ENCODE measurements at regions not wholly inside any gene's neighbourhood (a gene's known extent, or its start where the extent isn't known, plus 50 kb on each side); places are given as distances from the start of the nearest gene placed in this dataset.

DNA sequence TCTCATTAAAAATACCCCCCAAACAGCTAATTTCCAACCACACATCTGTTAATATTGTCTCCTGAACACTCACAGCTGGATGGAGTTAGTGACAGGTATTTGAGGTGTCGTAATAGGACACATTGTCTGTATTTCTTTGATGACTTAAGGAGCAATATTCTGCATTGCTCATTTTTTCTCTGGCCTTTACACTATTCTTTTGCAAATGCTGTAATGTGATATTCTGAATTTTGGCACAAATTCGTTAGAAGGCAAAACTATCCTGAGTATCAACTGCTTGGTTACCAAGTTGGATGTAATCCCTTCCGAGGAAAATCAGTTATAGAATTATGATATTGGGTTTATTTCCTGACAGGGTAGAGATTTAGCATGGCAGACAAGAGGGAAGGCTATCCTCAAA is 1030.2 kb downstream of the MCTP2 start:
- Histone ChIP-seq H3K79me2 (ENCODE audit: control insufficient read depth, insufficient read depth, low read length) (no peaks in the 10 kb centered on the region), H3K27ac (ENCODE audit: low read depth, low read length) (no peak overlapping the region), H3K27me3 (ENCODE audit: insufficient read depth, low read length, poor library complexity) (no peaks in the 10 kb centered on the region), H3K9ac (ENCODE audit: low read length) (no peak overlapping the region), H3K4me3 (ENCODE audit: low read length) (no peak overlapping the region), H3K56ac (ENCODE audit: low read length) (no peak overlapping the region), H3K4ac (ENCODE audit: low read depth, low read length) (no peak overlapping the region), H3K4me2 (ENCODE audit: low read length) (no peak overlapping the region), H3K79me1 (ENCODE audit: low read length) (no peaks in the 10 kb centered on the region), H2BK120ac (ENCODE audit: low read depth, low read length) (no peak overlapping the region), H2BK15ac (replicated peaks; ENCODE audit: low read depth) (peak overlapping the region; percentile 19), H3K18ac (ENCODE audit: low read length) (peak overlapping the region; percentile 8), H2BK5ac (ENCODE audit: low read length) (no peak overlapping the region), H3K23ac (ENCODE audit: low read length) (no peak overlapping the region), H3K4me1 (ENCODE audit: control insufficient read depth, low read depth, low read length) (peaks cover 7% of the 10 kb centered on the region), H3K36me3 (ENCODE audit: control insufficient read depth, insufficient read depth, low read length) (no peaks in the 10 kb centered on the region), H2AK5ac (ENCODE audit: low read length) (no peak overlapping the region), H4K8ac (ENCODE audit: low read depth, low read length) (no peak overlapping the region), H4K5ac (ENCODE audit: low read length) (no peak overlapping the region)
- DNase-seq, result no peak
- WGBS (ENCODE audit: extremely low coverage, insufficient coverage, low lambda C conversion rate), result no CpG with 5 or more reads among the region's 3 CpGs

DNA sequence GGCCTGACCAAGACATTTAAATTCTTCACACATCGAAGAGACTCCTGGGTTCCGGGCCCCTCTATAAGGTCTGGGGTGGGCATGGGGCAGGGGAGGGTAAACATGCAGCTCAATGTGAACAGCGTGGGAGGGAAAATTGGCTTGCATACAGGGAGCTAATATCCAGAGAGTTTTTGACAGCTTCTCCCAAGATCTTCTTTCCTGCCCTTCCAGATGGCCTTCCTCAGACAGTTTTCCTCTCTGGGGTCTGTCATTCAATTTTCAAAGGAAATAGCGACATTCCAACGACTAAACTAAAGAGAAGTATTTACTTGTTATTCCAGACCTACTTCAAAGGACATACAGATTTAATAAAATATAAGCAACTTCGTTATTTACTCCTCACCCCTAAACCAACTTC is 1030.6 kb downstream of the MCTP2 start:
- Histone ChIP-seq H4K8ac (ENCODE audit: low read depth, low read length) (no peak overlapping the region), H3K4me3 (ENCODE audit: low read length) (no peak overlapping the region), H3K56ac (ENCODE audit: low read length) (no peak overlapping the region), H2BK15ac (replicated peaks; ENCODE audit: low read depth) (no peak overlapping the region), H3K23ac (ENCODE audit: low read length) (no peak overlapping the region), H3K79me1 (ENCODE audit: low read length) (no peaks in the 10 kb centered on the region), H3K9ac (ENCODE audit: low read length) (no peak overlapping the region), H3K79me2 (ENCODE audit: control insufficient read depth, insufficient read depth, low read length) (no peaks in the 10 kb centered on the region), H3K36me3 (ENCODE audit: control insufficient read depth, insufficient read depth, low read length) (no peaks in the 10 kb centered on the region), H4K5ac (ENCODE audit: low read length) (no peak overlapping the region), H2BK120ac (ENCODE audit: low read depth, low read length) (no peak overlapping the region), H3K27me3 (ENCODE audit: insufficient read depth, low read length, poor library complexity) (no peaks in the 10 kb centered on the region), H2AK5ac (ENCODE audit: low read length) (no peak overlapping the region), H3K4ac (ENCODE audit: low read depth, low read length) (no peak overlapping the region), H3K18ac (ENCODE audit: low read length) (peak overlapping the region; percentile 8), H2BK5ac (ENCODE audit: low read length) (no peak overlapping the region), H3K4me2 (ENCODE audit: low read length) (no peak overlapping the region), H3K4me1 (ENCODE audit: control insufficient read depth, low read depth, low read length) (peaks cover 7% of the 10 kb centered on the region), H3K27ac (ENCODE audit: low read depth, low read length) (no peak overlapping the region)
- no peak for DNase-seq
- no CpG with 5 or more reads among the region's 6 CpGs for WGBS (ENCODE audit: extremely low coverage, insufficient coverage, low lambda C conversion rate)

DNA sequence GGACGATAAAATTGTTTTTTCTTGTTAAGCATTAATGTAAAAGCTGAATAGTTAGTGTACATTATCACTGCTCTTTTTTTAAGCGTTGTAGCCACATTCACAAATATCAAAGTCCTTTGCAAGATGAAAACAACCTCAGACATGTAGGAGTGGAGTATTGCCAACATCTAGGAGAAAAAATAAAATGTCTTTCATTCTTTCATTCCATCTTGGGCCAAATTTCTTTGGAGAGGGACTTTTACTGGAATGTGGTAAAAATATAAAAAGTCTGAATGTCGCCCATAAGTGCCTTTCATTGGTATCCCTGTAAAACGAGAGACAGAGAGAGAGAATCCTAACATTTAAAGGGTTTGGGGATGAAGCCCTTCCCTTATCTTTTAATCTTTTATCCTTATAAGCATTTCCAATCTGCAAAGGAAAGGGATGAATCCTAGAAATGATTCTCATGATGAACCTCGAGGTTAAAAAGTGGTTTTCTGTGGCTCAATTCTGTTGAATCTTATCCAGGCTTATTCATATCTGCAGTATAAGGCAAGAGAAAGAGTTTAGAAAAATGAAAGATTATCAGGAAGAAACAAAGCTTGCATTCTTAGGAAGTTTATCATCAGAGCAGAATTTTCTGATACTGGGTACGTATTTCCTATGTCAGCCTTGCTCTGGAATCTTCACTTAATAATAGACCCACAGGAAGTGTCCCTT is 1031.7 kb downstream of the MCTP2 start:
- Histone ChIP-seq H3K79me2 (ENCODE audit: control insufficient read depth, insufficient read depth, low read length) (no peaks in the 10 kb centered on the region), H2BK15ac (replicated peaks; ENCODE audit: low read depth) (no peak overlapping the region), H3K23ac (ENCODE audit: low read length) (no peak overlapping the region), H4K8ac (ENCODE audit: low read depth, low read length) (no peak overlapping the region), H3K56ac (ENCODE audit: low read length) (no peak overlapping the region), H3K36me3 (ENCODE audit: control insufficient read depth, insufficient read depth, low read length) (no peaks in the 10 kb centered on the region), H2AK5ac (ENCODE audit: low read length) (no peak overlapping the region), H2BK120ac (ENCODE audit: low read depth, low read length) (no peak overlapping the region), H3K18ac (ENCODE audit: low read length) (no peak overlapping the region), H3K4ac (ENCODE audit: low read depth, low read length) (no peak overlapping the region), H3K4me1 (ENCODE audit: control insufficient read depth, low read depth, low read length) (peaks cover 7% of the 10 kb centered on the region), H2BK5ac (ENCODE audit: low read length) (no peak overlapping the region), H3K27me3 (ENCODE audit: insufficient read depth, low read length, poor library complexity) (no peaks in the 10 kb centered on the region), H3K9ac (ENCODE audit: low read length) (no peak overlapping the region), H3K4me2 (ENCODE audit: low read length) (no peak overlapping the region), H3K79me1 (ENCODE audit: low read length) (no peaks in the 10 kb centered on the region), H3K27ac (ENCODE audit: low read depth, low read length) (no peak overlapping the region), H3K4me3 (ENCODE audit: low read length) (no peak overlapping the region), H4K5ac (ENCODE audit: low read length) (no peak overlapping the region)
- WGBS (ENCODE audit: extremely low coverage, insufficient coverage, low lambda C conversion rate), result no CpG with 5 or more reads among the region's 6 CpGs
- DNase-seq, result no peak

DNA sequence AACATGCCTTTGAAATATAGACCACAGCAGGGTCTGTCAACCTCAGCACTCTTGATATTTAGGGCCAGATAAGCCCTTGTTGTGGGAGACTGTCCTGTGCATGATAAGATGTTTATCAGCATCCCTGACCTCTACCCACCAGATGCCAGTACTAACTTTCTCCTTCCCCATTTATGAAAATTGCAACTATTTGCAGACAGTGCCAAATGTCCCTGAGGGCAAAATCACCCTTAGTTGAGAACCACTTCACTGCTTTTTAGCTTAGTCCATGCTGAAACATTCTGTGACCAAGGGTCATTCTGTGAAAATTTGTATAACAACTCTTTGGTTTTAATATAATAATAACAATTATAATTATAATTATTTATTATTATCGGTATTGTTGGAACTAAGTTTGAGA is 1032.4 kb downstream of the MCTP2 start:
- Histone ChIP-seq H2AK5ac (ENCODE audit: low read length) (no peak overlapping the region), H3K79me2 (ENCODE audit: control insufficient read depth, insufficient read depth, low read length) (no peaks in the 10 kb centered on the region), H4K5ac (ENCODE audit: low read length) (no peak overlapping the region), H3K36me3 (ENCODE audit: control insufficient read depth, insufficient read depth, low read length) (no peaks in the 10 kb centered on the region), H3K4ac (ENCODE audit: low read depth, low read length) (no peak overlapping the region), H3K4me3 (ENCODE audit: low read length) (no peak overlapping the region), H3K27me3 (ENCODE audit: insufficient read depth, low read length, poor library complexity) (no peaks in the 10 kb centered on the region), H2BK120ac (ENCODE audit: low read depth, low read length) (no peak overlapping the region), H3K56ac (ENCODE audit: low read length) (no peak overlapping the region), H3K23ac (ENCODE audit: low read length) (no peak overlapping the region), H3K4me2 (ENCODE audit: low read length) (no peak overlapping the region), H3K18ac (ENCODE audit: low read length) (no peak overlapping the region), H2BK15ac (replicated peaks; ENCODE audit: low read depth) (no peak overlapping the region), H3K79me1 (ENCODE audit: low read length) (no peaks in the 10 kb centered on the region), H3K9ac (ENCODE audit: low read length) (no peak overlapping the region), H3K4me1 (ENCODE audit: control insufficient read depth, low read depth, low read length) (peaks cover 7% of the 10 kb centered on the region), H3K27ac (ENCODE audit: low read depth, low read length) (no peak overlapping the region), H4K8ac (ENCODE audit: low read depth, low read length) (no peak overlapping the region), H2BK5ac (ENCODE audit: low read length) (no peak overlapping the region)
- DNase-seq, result no peak
- no CpG with 5 or more reads among the region's 1 CpG for WGBS (ENCODE audit: extremely low coverage, insufficient coverage, low lambda C conversion rate)

DNA sequence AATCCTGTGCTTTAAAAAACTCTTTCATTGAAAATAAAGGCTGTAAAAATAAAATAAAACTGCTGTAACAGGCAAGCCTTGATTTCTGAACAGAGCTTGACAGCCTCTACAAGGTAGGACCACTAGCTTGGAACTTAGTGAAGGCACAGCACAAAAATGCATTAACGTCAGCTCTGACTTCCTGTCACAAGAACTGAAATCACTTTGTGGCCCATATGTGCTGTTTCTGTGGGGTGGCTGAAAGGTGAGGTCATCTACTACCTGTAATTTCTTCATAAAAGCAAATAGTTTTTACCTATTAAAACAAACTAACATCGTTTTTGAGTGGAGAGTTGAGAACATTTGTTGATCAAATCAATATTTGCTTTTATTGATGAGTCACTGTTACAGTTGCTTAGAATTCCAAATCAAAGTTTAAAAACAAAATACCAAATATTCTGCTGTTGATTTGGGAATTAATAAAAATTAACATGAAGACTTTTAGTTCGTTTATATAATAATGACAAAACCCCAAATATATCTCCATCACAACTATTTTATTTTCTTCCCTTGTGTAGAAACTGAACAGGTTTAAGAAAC is 1034.1 kb downstream of the MCTP2 start:
- WGBS (ENCODE audit: extremely low coverage, insufficient coverage, low lambda C conversion rate), result no CpG with 5 or more reads among the region's 3 CpGs
- Histone ChIP-seq H3K79me1 (ENCODE audit: low read length) (no peaks in the 10 kb centered on the region), H3K36me3 (ENCODE audit: control insufficient read depth, insufficient read depth, low read length) (no peaks in the 10 kb centered on the region), H3K4ac (ENCODE audit: low read depth, low read length) (no peak overlapping the region), H3K27me3 (ENCODE audit: insufficient read depth, low read length, poor library complexity) (no peaks in the 10 kb centered on the region), H3K18ac (ENCODE audit: low read length) (no peak overlapping the region), H2BK15ac (replicated peaks; ENCODE audit: low read depth) (no peak overlapping the region), H2BK5ac (ENCODE audit: low read length) (no peak overlapping the region), H3K27ac (ENCODE audit: low read depth, low read length) (no peak overlapping the region), H3K23ac (ENCODE audit: low read length) (no peak overlapping the region), H3K4me1 (ENCODE audit: control insufficient read depth, low read depth, low read length) (no peaks in the 10 kb centered on the region), H2AK5ac (ENCODE audit: low read length) (no peak overlapping the region), H4K8ac (ENCODE audit: low read depth, low read length) (no peak overlapping the region), H2BK120ac (ENCODE audit: low read depth, low read length) (no peak overlapping the region), H3K56ac (ENCODE audit: low read length) (no peak overlapping the region), H4K5ac (ENCODE audit: low read length) (no peak overlapping the region), H3K9ac (ENCODE audit: low read length) (no peak overlapping the region), H3K4me3 (ENCODE audit: low read length) (no peak overlapping the region), H3K79me2 (ENCODE audit: control insufficient read depth, insufficient read depth, low read length) (no peaks in the 10 kb centered on the region), H3K4me2 (ENCODE audit: low read length) (no peak overlapping the region)
- DNase-seq, result no peak
